ENCODE measurements at regions not wholly inside any gene's neighbourhood (a gene's known extent, or its start where the extent isn't known, plus 50 kb on each side); places are given as distances from the start of the nearest gene placed in this dataset.
"Not testable (repeated sequence)": the region's sequence is repeated elsewhere in the genome, so short reads cannot be mapped to it uniquely, and the experiment has no call there.

- no peak for TF ChIP-seq CTCF (IDR thresholded peaks at IDR 0.05)
- WGBS (ENCODE audit: insufficient coverage): 72% methylated on average over 3 of the region's 5 CpGs
- Mint-ChIP-seq H3K4me1 (no peaks in the 10 kb centered on the region), H3K27ac (no peak overlapping the region), H3K9me3 (peaks cover 5 to 13% of the 10 kb centered on the region in 2 donors), H3K36me3 (no peaks in the 10 kb centered on the region), H3K4me3 (no peak overlapping the region), H3K27me3 (ENCODE audit: low read depth in 2 of 2) (no peaks in the 10 kb centered on the region)
- H3K27me3 ChIP-seq (ENCODE audit: control insufficient read depth, insufficient read depth, low read length): no peaks in the 10 kb centered on the region
- ATAC-seq (no peak), DNase-seq (no peak)
- H3K9me3 ChIP-seq (ENCODE audit: control insufficient read depth, insufficient read depth, low read length): no peaks in the 10 kb centered on the region
- H3K4me1 ChIP-seq (ENCODE audit: control insufficient read depth, insufficient read depth, low read length): no peaks in the 10 kb centered on the region
- intact Hi-C loops (cut with micrococcal nuclease): no loop called here
- H3K36me3 ChIP-seq (ENCODE audit: control insufficient read depth, insufficient read depth, low read length): no peaks in the 10 kb centered on the region
- H3K27ac ChIP-seq (ENCODE audit: low read length): no peak overlapping the region
- no peak overlapping the region for H3K4me3 ChIP-seq (ENCODE audit: low read length)
Observed at GRCh38 chr2:13826314-13826853, 806.1 kb upstream of the LRATD1 start.

GRCh38 chr2:13858626-13859025 lies 773.9 kb upstream of the LRATD1 start:
- peaks cover 5% of the 10 kb centered on the region for H3K36me3 Mint-ChIP-seq
- H3K9me3 Mint-ChIP-seq: peaks cover 8 to 15% of the 10 kb centered on the region in 2 donors
- 80% methylated on average over 6 of the region's 6 CpGs for WGBS (ENCODE audit: insufficient coverage)

GRCh38 chr2:13868275-13868674 lies 764.2 kb upstream of the LRATD1 start:
- H3K4me3 Mint-ChIP-seq; H3K36me3 ChIP-seq (ENCODE audit: control insufficient read depth, insufficient read depth, low read length); DNase-seq; H3K27ac ChIP-seq (ENCODE audit: low read length); H3K27me3 ChIP-seq (ENCODE audit: control insufficient read depth, insufficient read depth, low read length); H3K4me1 Mint-ChIP-seq; H3K9me3 ChIP-seq (ENCODE audit: control insufficient read depth, insufficient read depth, low read length); H3K36me3 Mint-ChIP-seq; H3K4me1 ChIP-seq (ENCODE audit: control insufficient read depth, insufficient read depth, low read length); H3K4me3 ChIP-seq (ENCODE audit: low read length); intact Hi-C loops (cut with micrococcal nuclease); H3K27ac Mint-ChIP-seq; H3K27me3 Mint-ChIP-seq (ENCODE audit: low read depth in 2 of 2); ATAC-seq: not testable (repeated sequence)
- peaks cover 5 to 10% of the 10 kb centered on the region in 2 donors for H3K9me3 Mint-ChIP-seq

More at GRCh38 chr2:13858626-13859025, 773.9 kb upstream of the LRATD1 start:
- Histone ChIP-seq H3K4me3 (ENCODE audit: low read length) (no peak overlapping the region), H3K36me3 (ENCODE audit: control insufficient read depth, insufficient read depth, low read length) (no peaks in the 10 kb centered on the region), H3K27me3 (ENCODE audit: control insufficient read depth, insufficient read depth, low read length) (no peaks in the 10 kb centered on the region), H3K9me3 (ENCODE audit: control insufficient read depth, insufficient read depth, low read length) (peaks cover 3% of the 10 kb centered on the region), H3K27ac (ENCODE audit: low read length) (no peak overlapping the region), H3K4me1 (ENCODE audit: control insufficient read depth, insufficient read depth, low read length) (no peaks in the 10 kb centered on the region)
- DNase-seq (no peak), ATAC-seq (no peak)
- intact Hi-C loops (cut with micrococcal nuclease): no loop called here
- H3K27me3 Mint-ChIP-seq (ENCODE audit: low read depth in 2 of 2): no peaks in the 10 kb centered on the region
- no peaks in the 10 kb centered on the region for H3K4me1 Mint-ChIP-seq
- TF ChIP-seq CTCF (IDR thresholded peaks at IDR 0.05): no peak
- no peak overlapping the region for H3K27ac Mint-ChIP-seq
- H3K4me3 Mint-ChIP-seq: no peak overlapping the region

GRCh38 chr2:13876491-13877037 lies 756.0 kb upstream of the LRATD1 start:
- Mint-ChIP-seq H3K36me3 (no peaks in the 10 kb centered on the region), H3K4me1 (no peaks in the 10 kb centered on the region), H3K4me3 (no peak overlapping the region), H3K9me3 (peaks cover 12% of the 10 kb centered on the region in 2 donors), H3K27ac (no peak overlapping the region), H3K27me3 (ENCODE audit: low read depth in 2 of 2) (no peaks in the 10 kb centered on the region)
- intact Hi-C loops (cut with micrococcal nuclease): no loop called here
- no peaks in the 10 kb centered on the region for H3K36me3 ChIP-seq (ENCODE audit: control insufficient read depth, insufficient read depth, low read length)
- H3K9me3 ChIP-seq (ENCODE audit: control insufficient read depth, insufficient read depth, low read length): peaks cover 3% of the 10 kb centered on the region
- H3K27me3 ChIP-seq (ENCODE audit: control insufficient read depth, insufficient read depth, low read length): no peaks in the 10 kb centered on the region
- WGBS (ENCODE audit: insufficient coverage): 15% methylated on average over 4 of the region's 10 CpGs
- DNase-seq (no peak), ATAC-seq (no peak)
- H3K4me1 ChIP-seq (ENCODE audit: control insufficient read depth, insufficient read depth, low read length): no peaks in the 10 kb centered on the region
- TF ChIP-seq CTCF (IDR thresholded peaks at IDR 0.05): no peak
- H3K4me3 ChIP-seq (ENCODE audit: low read length): no peak overlapping the region
- H3K27ac ChIP-seq (ENCODE audit: low read length): no peak overlapping the region

Data from natural killer cell (primary cell).